ENCODE measurements at regions not wholly inside any gene's neighbourhood (a gene's known extent, or its start where the extent isn't known, plus 50 kb on each side); places are given as distances from the start of the nearest gene placed in this dataset.

DNA sequence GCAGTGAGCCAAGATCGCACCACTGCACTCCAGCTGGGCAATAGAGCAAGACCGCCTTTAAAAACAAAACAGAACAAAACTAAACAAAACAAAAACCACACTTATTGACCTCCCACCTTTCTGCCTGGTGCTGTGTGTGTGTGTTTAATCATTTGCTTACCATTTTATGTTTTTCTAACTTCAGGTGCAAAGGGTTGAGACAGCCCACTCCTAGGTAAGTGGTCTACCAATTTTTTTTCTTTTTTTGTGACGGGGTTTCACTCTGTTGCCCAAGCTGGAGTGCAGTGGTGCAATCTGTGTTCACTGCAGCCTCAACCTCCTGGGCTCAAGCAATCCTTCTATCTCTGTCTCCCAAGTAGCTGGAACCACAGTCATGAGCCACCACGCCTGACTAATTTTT lies 65.8 kb downstream of the SALL1 start:
- TF ChIP-seq, protein P1, sequence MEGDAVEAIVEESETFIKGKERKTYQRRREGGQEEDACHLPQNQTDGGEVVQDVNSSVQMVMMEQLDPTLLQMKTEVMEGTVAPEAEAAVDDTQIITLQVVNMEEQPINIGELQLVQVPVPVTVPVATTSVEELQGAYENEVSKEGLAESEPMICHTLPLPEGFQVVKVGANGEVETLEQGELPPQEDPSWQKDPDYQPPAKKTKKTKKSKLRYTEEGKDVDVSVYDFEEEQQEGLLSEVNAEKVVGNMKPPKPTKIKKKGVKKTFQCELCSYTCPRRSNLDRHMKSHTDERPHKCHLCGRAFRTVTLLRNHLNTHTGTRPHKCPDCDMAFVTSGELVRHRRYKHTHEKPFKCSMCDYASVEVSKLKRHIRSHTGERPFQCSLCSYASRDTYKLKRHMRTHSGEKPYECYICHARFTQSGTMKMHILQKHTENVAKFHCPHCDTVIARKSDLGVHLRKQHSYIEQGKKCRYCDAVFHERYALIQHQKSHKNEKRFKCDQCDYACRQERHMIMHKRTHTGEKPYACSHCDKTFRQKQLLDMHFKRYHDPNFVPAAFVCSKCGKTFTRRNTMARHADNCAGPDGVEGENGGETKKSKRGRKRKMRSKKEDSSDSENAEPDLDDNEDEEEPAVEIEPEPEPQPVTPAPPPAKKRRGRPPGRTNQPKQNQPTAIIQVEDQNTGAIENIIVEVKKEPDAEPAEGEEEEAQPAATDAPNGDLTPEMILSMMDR (conservative IDR thresholded peaks at IDR 0.05) = no peak
- H3K27ac ChIP-seq = no peak overlapping the region

DNA sequence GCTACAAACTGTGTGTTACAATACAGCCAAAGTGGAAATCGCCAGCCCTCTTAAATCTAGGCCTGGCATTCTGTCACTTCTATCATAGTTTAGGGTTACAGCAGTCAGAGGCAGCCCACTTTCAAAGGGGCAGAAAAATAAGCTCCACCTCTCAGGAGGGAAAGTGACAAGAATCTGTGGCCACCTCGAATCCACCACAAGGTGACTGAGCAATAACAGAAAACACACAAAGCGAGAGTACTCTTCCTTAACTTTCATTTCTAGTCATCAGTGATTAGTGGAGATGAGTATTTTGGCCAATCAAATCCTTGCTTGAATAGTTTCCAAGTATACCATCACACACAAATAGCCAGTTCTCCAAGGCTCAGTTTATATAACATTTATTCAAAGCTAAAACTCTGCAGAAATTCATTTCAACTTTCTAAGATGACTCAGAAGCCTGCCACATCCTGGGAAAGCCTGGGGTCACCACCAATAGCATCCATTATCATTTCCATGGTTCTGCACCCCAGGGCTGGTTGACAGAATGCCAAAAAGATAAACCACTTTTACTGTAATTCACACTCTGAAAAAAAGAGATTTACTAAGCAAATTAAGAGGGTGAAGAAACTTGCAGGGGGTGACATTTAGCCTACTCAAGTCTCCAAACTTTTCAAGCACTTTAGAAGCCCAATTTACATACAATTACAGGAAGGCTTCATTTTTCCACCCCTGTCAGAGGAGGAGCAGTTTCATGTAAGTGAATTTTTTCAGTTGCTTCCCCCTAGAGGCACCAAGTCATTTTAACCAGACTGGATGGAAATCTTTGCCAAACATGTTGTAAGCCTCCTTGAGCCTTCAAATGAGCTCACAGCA lies 66.8 kb downstream of the SALL1 start:
- TF ChIP-seq, protein P1 (conservative IDR thresholded peaks at IDR 0.05) = no peak
- no peak overlapping the region for H3K27ac ChIP-seq

DNA sequence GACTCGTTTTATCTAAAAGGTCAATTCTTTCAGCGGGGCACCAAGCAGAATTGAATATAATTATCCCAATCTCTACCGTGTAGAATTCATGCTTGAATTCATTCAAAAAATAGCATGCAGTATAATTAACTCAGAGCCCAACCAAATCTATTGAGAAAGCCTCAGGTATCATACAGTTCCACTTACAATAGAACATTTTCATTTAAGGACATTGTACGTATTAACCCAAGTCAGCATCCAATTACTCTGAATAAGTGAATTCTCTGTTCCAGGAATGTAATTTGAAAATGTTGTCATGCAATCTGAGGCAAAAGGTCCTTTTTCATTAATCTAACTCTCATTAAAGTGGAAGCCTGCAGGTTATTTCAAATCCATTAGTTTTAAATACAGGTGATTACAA lies 78.5 kb downstream of the SALL1 start:
- TF ChIP-seq, protein P1 (conservative IDR thresholded peaks at IDR 0.05) = no peak
- H3K27ac ChIP-seq = no peak overlapping the region

DNA sequence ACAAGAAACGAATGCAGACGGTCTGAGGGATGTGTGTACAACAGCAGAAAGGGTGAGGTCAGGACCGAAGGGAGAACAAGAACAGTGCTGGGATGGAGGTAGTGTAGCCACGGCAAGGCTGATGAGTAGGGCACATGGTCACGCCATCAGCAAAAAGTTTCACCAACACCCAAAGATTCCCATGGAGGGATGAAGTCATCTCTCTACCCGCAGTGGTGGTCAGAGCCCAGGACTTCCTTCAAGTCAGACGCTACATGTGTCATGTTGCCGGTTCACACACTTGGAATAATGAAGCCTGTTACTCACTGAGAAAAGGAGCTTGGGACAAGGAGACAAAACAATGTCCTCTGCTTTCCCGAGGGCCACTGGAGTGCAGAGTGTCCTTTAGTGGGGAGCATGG lies 79.7 kb downstream of the SALL1 start:
- H3K27ac ChIP-seq = no peak overlapping the region
- TF ChIP-seq, protein P1 (conservative IDR thresholded peaks at IDR 0.05) = no peak

DNA sequence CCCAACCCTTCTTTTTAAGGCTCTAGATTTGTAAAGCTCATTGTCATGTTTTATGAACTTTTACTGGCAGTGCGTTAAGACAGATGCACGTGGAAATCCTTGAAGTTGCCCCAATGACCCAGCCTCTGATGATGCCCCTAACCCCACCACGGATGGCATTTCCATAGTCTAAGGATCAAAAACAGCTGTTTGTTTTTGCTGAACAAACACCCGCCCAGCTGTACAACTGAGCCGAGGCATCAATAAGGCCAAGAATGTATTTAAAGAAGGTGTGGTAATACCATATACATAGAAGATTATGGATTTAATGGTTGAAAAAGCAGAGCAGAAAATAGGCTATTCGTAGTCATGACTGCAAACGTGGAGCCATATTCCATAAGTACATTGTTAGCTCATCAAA lies 83.7 kb downstream of the SALL1 start:
- no peak overlapping the region for H3K27ac ChIP-seq
- TF ChIP-seq, protein P1 (conservative IDR thresholded peaks at IDR 0.05) = no peak

DNA sequence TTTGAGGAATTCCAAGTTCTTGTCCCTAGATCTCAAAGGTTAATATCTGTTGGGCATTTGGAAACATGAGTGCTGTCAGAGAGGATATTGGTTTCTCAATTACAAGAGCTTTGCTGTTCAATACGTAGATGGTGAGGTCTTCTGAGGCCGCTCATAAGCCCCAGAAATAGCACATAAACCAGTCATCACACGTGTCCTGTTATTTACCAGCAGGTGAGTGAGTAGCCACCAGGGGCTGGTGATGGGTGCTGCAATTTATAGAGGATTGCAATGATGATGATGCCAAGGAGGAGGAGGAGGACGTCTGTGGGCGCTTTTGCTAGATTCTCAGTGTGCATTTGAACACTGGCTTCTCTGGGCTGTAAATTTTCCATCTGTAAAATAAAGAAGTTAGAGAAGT lies 89.0 kb downstream of the SALL1 start:
- TF ChIP-seq, protein P1 (conservative IDR thresholded peaks at IDR 0.05) = no peak
- H3K27ac ChIP-seq = no peak overlapping the region

DNA sequence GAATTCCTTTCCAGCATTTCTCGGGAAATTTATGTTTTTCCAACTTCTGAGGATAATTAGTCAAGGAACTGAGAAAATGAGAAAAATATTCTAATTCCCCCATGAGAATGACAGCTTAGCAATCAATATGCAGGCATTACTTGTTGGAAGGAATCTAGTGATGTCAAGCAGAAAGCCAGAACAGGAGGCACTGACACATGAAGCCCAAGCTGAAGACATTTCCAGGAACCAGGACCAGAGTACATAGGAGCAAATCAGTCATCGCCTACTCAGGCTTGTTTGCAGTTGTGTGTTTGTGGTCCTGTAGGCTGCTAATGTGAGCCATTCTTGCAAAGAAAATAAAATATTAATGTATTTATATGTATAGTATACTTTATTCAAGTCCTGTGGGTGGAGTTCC lies 89.7 kb downstream of the SALL1 start:
- TF ChIP-seq, protein P1 (conservative IDR thresholded peaks at IDR 0.05) = no peak

More for the DNA sequence above, 89.7 kb downstream of the SALL1 start:
- no peak overlapping the region for H3K27ac ChIP-seq
